ENCODE measurements at regions not wholly inside any gene's neighbourhood (a gene's known extent, or its start where the extent isn't known, plus 50 kb on each side); places are given as distances from the start of the nearest gene placed in this dataset.

GRCh38 chr9:102205251-102205650 lies 466.8 kb upstream of the GRIN3A start:
- TF ChIP-seq CTCF (IDR thresholded peaks at IDR 0.05), result no peak
- TF ChIP-seq EP300 (IDR thresholded peaks at IDR 0.05), result no peak
- TF ChIP-seq POLR2A (IDR thresholded peaks at IDR 0.05), result no peak

Measured in upper lobe of left lung (tissue), 4 donors.